Non-pigmented ciliary epithelial cell (primary cell): ENCODE measurements at regions not wholly inside any gene's neighbourhood (a gene's known extent, or its start where the extent isn't known, plus 50 kb on each side); places are given as distances from the start of the nearest gene placed in this dataset.
A peak's percentile ranks its signal among the peaks of the same experiment; 100 is the strongest.
"Not testable (repeated sequence)": the region's sequence is repeated elsewhere in the genome, so short reads cannot be mapped to it uniquely, and the experiment has no call there.

Experiments used
- DNase-seq: peaks from one replicate; pipeline ENCODE4 v3.0.0-alpha.2; 2010; ENCODE audit warnings: low read depth

- DNase-seq: no peak
These were observed 54.9 kb upstream of the NBPF3 start for GRCh38 chr1:21385022-21385421.

GRCh38 chr1:21384620-21385019 is 55.3 kb upstream of the NBPF3 start:
- no peak for DNase-seq

GRCh38 chr1:21383785-21384401 is 56.0 kb upstream of the NBPF3 start:
- no peak for DNase-seq

- DNase-seq: no peak
These were observed 58.6 kb upstream of the NBPF3 start for GRCh38 chr1:21381354-21381753.

GRCh38 chr1:21380147-21380546 is 59.8 kb upstream of the NBPF3 start:
- DNase-seq: not testable (repeated sequence)

GRCh38 chr1:21379571-21379970 is 60.4 kb upstream of the NBPF3 start:
- no peak for DNase-seq

- DNase-seq: no peak
These were observed 61.0 kb upstream of the NBPF3 start for GRCh38 chr1:21378705-21379494.

GRCh38 chr1:21372383-21372782 is 67.6 kb upstream of the NBPF3 start:
- DNase-seq: no peak

GRCh38 chr1:21369905-21370304 is 70.0 kb upstream of the NBPF3 start:
- DNase-seq: no peak

GRCh38 chr1:21368515-21369289 is 71.2 kb upstream of the NBPF3 start:
- peak; percentile 44 for DNase-seq

GRCh38 chr1:21367973-21368514 is 71.9 kb upstream of the NBPF3 start:
- DNase-seq: not testable (repeated sequence)

GRCh38 chr1:21366288-21366687 is 73.6 kb upstream of the NBPF3 start:
- no peak for DNase-seq

GRCh38 chr1:21365036-21365435 is 74.8 kb upstream of the ECE1 start:
- no peak for DNase-seq

- no peak for DNase-seq
These were observed 71.8 kb upstream of the ECE1 start for GRCh38 chr1:21362096-21362495.

- no peak for DNase-seq
These were observed 71.2 kb upstream of the ECE1 start for GRCh38 chr1:21361506-21361905.

- DNase-seq: no peak
These were observed 66.9 kb upstream of the ECE1 start for GRCh38 chr1:21357161-21357560.

GRCh38 chr1:21355956-21356355 is 65.7 kb upstream of the ECE1 start:
- DNase-seq: no peak

- DNase-seq: no peak
These were observed 62.3 kb upstream of the ECE1 start for GRCh38 chr1:21352586-21352985.

GRCh38 chr1:21351901-21352300 is 61.6 kb upstream of the ECE1 start:
- DNase-seq: no peak

GRCh38 chr1:21350202-21350885 is 60.1 kb upstream of the ECE1 start:
- DNase-seq: no peak

GRCh38 chr1:21349693-21350092 is 59.4 kb upstream of the ECE1 start:
- DNase-seq: no peak

- DNase-seq: no peak
These were observed 56.9 kb upstream of the ECE1 start for GRCh38 chr1:21347072-21347581.
